ENCODE measurements at regions not wholly inside any gene's neighbourhood (a gene's known extent, or its start where the extent isn't known, plus 50 kb on each side); places are given as distances from the start of the nearest gene placed in this dataset.

DNA sequence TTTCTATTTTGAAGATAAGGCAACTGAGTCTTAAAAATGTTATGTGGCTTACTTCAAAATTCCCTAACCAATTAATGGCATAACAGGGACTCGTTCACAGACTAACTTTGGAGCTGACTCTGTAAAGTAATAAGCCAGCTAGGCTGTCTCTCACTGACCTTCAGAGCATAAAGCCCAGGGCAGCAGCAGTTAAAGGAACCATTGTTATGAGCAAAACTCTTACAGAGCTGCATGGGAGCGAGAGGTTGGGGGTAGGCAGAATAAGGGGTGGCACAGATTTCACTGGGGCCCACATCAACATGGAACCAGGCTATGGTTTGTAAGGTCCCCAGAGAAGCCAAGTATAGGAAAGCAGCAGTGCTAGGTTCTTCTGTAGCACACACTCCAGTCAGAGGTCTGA is 637.8 kb downstream of the RFPL4B start:
- TF ChIP-seq POLR2AphosphoS5 (IDR thresholded peaks at IDR 0.05; ENCODE audit: low read depth, low read length) (no peak), FOXP2 (optimal IDR thresholded peaks at IDR 0.05; ENCODE audit: borderline replicate concordance, extremely low read depth, extremely low read length, insufficient read depth) (no peak), TAF1 (IDR thresholded peaks at IDR 0.05; ENCODE audit: borderline replicate concordance, insufficient read depth, low read length) (no peak), SIN3A (IDR thresholded peaks at IDR 0.05; ENCODE audit: borderline replicate concordance, insufficient read depth, low read length) (no peak)
